ENCODE measurements at regions not wholly inside any gene's neighbourhood (a gene's known extent, or its start where the extent isn't known, plus 50 kb on each side); places are given as distances from the start of the nearest gene placed in this dataset.

- DNase-seq = no peak
Measured at GRCh38 chr5:98989727-98990126, 60.9 kb upstream of the CHD1 start.

DNA sequence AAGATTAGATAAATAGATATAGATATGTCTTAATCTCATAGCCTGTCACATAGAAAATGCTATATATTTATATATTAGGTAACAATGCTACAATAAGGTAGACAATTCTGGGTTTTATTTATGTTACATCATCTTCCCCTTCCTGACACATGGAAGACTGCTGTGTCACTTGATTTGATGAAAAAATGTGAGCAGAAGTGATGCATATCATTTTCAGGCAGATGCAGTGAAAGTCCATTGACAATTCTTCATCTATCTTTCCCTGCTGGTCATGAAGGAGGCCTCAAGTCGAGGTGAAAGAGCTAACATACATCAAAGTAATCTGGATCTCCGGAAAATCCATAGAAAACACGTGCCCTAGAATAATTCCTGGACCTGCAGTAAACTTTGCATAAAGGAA is 57.8 kb upstream of the CHD1 start:
- no peak for DNase-seq

DNA sequence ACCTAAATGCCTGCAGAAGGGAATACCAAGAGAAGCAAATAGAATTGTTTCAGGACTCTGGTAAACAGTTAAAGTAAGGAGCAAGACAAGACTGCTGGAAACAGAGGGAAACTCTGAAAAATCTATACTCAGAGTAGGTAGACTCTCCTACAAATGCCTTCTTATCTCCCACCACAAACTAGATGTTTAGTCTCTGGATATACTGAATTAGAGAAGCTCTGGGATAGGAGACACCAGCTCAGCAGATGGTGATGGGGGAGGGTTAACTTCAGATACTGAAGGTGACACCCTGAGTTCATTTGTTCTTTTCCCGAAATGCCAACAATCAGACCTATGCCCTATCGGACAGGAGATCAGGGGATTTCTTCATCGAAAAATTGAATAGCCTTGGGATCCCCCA is 54.1 kb upstream of the CHD1 start:
- no peak for DNase-seq
